ENCODE measurements at regions not wholly inside any gene's neighbourhood (a gene's known extent, or its start where the extent isn't known, plus 50 kb on each side); places are given as distances from the start of the nearest gene placed in this dataset.

DNA sequence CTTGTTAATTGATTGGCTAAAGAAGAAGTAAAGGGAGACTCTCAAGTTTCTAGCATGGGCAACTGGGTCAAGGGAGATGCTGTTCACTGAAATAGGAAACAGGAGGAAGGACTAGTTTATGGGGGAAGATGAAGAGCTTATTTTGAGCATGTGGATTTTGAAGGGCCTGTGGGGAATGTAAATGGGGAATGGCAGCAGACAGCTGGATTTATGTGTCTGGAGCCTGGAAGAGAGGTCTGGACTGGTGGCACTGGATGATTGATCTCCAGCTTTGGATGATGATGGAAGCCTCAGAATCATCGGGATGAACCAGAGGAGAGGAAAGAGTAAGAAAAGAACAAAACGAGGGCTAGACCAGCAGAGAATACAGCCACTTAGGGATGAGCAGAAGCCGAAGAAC, 54.9 kb upstream of the ENAH start:
- Mint-ChIP-seq H3K27me3 (peaks cover 0 to 3% of the 10 kb centered on the region in 2 donors), H3K4me1 (no peaks in the 10 kb centered on the region), H3K36me3 (peaks cover 2% of the 10 kb centered on the region), H3K27ac (no peak overlapping the region), H3K9me3 (no peaks in the 10 kb centered on the region), H3K4me3 (no peak overlapping the region)
- WGBS (ENCODE audit: insufficient coverage), result 57% methylated on average over 3 of the region's 3 CpGs
- Histone ChIP-seq H3K4me1 (ENCODE audit: control insufficient read depth in 1 of 2, extremely low read depth in 1 of 2, insufficient read depth in 2 of 2, low read length in 2 of 2) (no peaks in the 10 kb centered on the region), H3K4me3 (ENCODE audit: control insufficient read depth in 1 of 2, extremely low read depth in 1 of 2, low read length in 1 of 2) (no peak overlapping the region), H3K9me3 (no peaks in the 10 kb centered on the region), H3K36me3 (ENCODE audit: control insufficient read depth in 2 of 2, extremely low read depth in 1 of 2, insufficient read depth in 1 of 2, low read length in 1 of 2) (no peaks in the 10 kb centered on the region), H3K27ac (ENCODE audit: low read length) (no peak overlapping the region), H3K27me3 (replicated peaks in 1 of 2; ENCODE audit: control insufficient read depth in 2 of 2, extremely low read depth in 1 of 2, insufficient read depth in 2 of 2, low read length in 1 of 2) (peaks cover 0 to 8% of the 10 kb centered on the region in 2 experiments)
- ChIA-PET POLR2A (no interaction called here), CTCF (no interaction called here)
- no peak for DNase-seq
- ATAC-seq (replicated peaks in 1 of 4), result no peak

DNA sequence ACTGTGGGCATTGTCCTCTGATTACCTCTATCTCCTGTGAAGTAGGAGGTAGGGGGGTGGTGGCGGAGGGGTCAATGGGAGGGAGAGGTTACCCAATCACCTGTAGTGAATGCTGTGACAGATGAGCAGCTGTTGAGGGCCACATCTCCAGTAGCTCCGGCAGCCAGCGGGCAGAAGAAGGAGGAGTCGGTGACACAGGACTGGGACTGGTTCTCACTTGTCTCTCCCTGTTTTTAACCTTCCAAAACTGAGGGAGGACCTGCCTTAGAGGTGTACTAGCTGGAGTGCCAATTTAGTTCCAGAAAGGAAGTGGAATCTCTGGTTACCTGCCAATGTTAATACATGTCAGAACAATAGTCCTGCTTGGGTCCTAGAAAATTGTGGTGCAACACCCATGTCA, 56.2 kb upstream of the ENAH start:
- H3K4me3 Mint-ChIP-seq, result no peak overlapping the region
- no peak for ATAC-seq (replicated peaks in 1 of 4)
- no peaks in the 10 kb centered on the region for H3K4me1 Mint-ChIP-seq
- Histone ChIP-seq H3K4me1 (ENCODE audit: control insufficient read depth in 1 of 2, extremely low read depth in 1 of 2, insufficient read depth in 2 of 2, low read length in 2 of 2) (no peaks in the 10 kb centered on the region), H3K36me3 (ENCODE audit: control insufficient read depth in 2 of 2, extremely low read depth in 1 of 2, insufficient read depth in 1 of 2, low read length in 1 of 2) (no peaks in the 10 kb centered on the region), H3K27ac (ENCODE audit: low read length) (no peak overlapping the region), H3K9me3 (no peaks in the 10 kb centered on the region), H3K4me3 (ENCODE audit: control insufficient read depth in 1 of 2, extremely low read depth in 1 of 2, low read length in 1 of 2) (no peak overlapping the region), H3K27me3 (replicated peaks in 1 of 2; ENCODE audit: control insufficient read depth in 2 of 2, extremely low read depth in 1 of 2, insufficient read depth in 2 of 2, low read length in 1 of 2) (peaks cover 0 to 11% of the 10 kb centered on the region in 2 experiments)
- DNase-seq, result no peak
- CTCF ChIA-PET, result no interaction called here
- H3K36me3 Mint-ChIP-seq, result peaks cover 2% of the 10 kb centered on the region
- H3K27ac Mint-ChIP-seq, result no peak overlapping the region
- POLR2A ChIA-PET, result no interaction called here
- no peaks in the 10 kb centered on the region for H3K9me3 Mint-ChIP-seq
- peaks cover 0 to 3% of the 10 kb centered on the region in 2 donors for H3K27me3 Mint-ChIP-seq
- no CpG with 5 or more reads among the region's 4 CpGs for WGBS (ENCODE audit: insufficient coverage)

DNA sequence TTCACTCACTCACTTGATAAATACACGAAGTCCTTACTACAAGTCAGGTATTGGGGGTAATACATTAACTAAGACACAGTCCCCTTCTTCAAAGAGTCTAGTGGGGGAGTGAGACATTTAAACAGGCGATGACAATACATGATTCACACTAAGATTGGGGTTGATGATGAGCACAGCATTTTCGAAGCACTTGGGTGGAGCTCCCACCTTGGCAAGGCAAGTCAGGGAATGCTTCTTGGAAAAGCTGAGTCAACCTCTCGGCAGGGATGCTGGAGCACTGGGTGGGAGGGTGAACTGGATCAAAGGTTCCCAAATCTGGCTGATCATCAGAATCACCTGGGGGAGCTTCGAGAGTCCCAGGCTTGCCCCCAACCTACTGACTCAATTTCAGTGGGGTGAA, 57.9 kb upstream of the ENAH start:
- ATAC-seq (replicated peaks in 1 of 4) (no peak), DNase-seq (no peak)
- Histone ChIP-seq H3K27me3 (replicated peaks in 1 of 2; ENCODE audit: control insufficient read depth in 2 of 2, extremely low read depth in 1 of 2, insufficient read depth in 2 of 2, low read length in 1 of 2) (peaks cover 0 to 8% of the 10 kb centered on the region in 2 experiments), H3K9me3 (no peaks in the 10 kb centered on the region), H3K4me3 (ENCODE audit: control insufficient read depth in 1 of 2, extremely low read depth in 1 of 2, low read length in 1 of 2) (no peak overlapping the region), H3K27ac (ENCODE audit: low read length) (no peak overlapping the region), H3K36me3 (ENCODE audit: control insufficient read depth in 2 of 2, extremely low read depth in 1 of 2, insufficient read depth in 1 of 2, low read length in 1 of 2) (no peaks in the 10 kb centered on the region), H3K4me1 (ENCODE audit: control insufficient read depth in 1 of 2, extremely low read depth in 1 of 2, insufficient read depth in 2 of 2, low read length in 2 of 2) (no peaks in the 10 kb centered on the region)
- ChIA-PET CTCF (no interaction called here), POLR2A (no interaction called here)
- no peak overlapping the region for H3K4me3 Mint-ChIP-seq
- no peaks in the 10 kb centered on the region for H3K27me3 Mint-ChIP-seq
- no peaks in the 10 kb centered on the region for H3K9me3 Mint-ChIP-seq
- 64% methylated on average over 2 of the region's 5 CpGs for WGBS (ENCODE audit: insufficient coverage)
- no peaks in the 10 kb centered on the region for H3K4me1 Mint-ChIP-seq
- no peaks in the 10 kb centered on the region for H3K36me3 Mint-ChIP-seq
- no peak overlapping the region for H3K27ac Mint-ChIP-seq

GRCh38 chr1:225711236-225711937, 58.5 kb upstream of the ENAH start:
- Histone ChIP-seq H3K9me3 (no peaks in the 10 kb centered on the region), H3K27ac (ENCODE audit: low read length) (no peak overlapping the region), H3K4me3 (ENCODE audit: control insufficient read depth in 1 of 2, extremely low read depth in 1 of 2, low read length in 1 of 2) (no peak overlapping the region), H3K27me3 (replicated peaks in 1 of 2; ENCODE audit: control insufficient read depth in 2 of 2, extremely low read depth in 1 of 2, insufficient read depth in 2 of 2, low read length in 1 of 2) (peaks cover 0 to 8% of the 10 kb centered on the region in 2 experiments), H3K4me1 (ENCODE audit: control insufficient read depth in 1 of 2, extremely low read depth in 1 of 2, insufficient read depth in 2 of 2, low read length in 2 of 2) (no peaks in the 10 kb centered on the region), H3K36me3 (ENCODE audit: control insufficient read depth in 2 of 2, extremely low read depth in 1 of 2, insufficient read depth in 1 of 2, low read length in 1 of 2) (no peaks in the 10 kb centered on the region)
- Mint-ChIP-seq H3K27me3 (no peaks in the 10 kb centered on the region), H3K9me3 (no peaks in the 10 kb centered on the region), H3K4me3 (no peak overlapping the region), H3K36me3 (no peaks in the 10 kb centered on the region), H3K4me1 (no peaks in the 10 kb centered on the region), H3K27ac (no peak overlapping the region)
- WGBS (ENCODE audit: insufficient coverage), result 100% methylated on average over 1 of the region's 4 CpGs
- ChIA-PET CTCF (no interaction called here), POLR2A (no interaction called here)
- ATAC-seq (replicated peaks in 1 of 4) (no peak), DNase-seq (no peak)

GRCh38 chr1:225712391-225712790, 59.5 kb upstream of the ENAH start:
- Histone ChIP-seq H3K36me3 (ENCODE audit: control insufficient read depth in 2 of 2, extremely low read depth in 1 of 2, insufficient read depth in 1 of 2, low read length in 1 of 2) (no peaks in the 10 kb centered on the region), H3K9me3 (no peaks in the 10 kb centered on the region), H3K27ac (ENCODE audit: low read length) (no peak overlapping the region), H3K4me1 (ENCODE audit: control insufficient read depth in 1 of 2, extremely low read depth in 1 of 2, insufficient read depth in 2 of 2, low read length in 2 of 2) (no peaks in the 10 kb centered on the region), H3K4me3 (ENCODE audit: control insufficient read depth in 1 of 2, extremely low read depth in 1 of 2, low read length in 1 of 2) (no peak overlapping the region), H3K27me3 (replicated peaks in 1 of 2; ENCODE audit: control insufficient read depth in 2 of 2, extremely low read depth in 1 of 2, insufficient read depth in 2 of 2, low read length in 1 of 2) (peaks cover 0 to 8% of the 10 kb centered on the region in 2 experiments)
- WGBS (ENCODE audit: insufficient coverage), result no CpG with 5 or more reads among the region's 4 CpGs
- H3K4me1 Mint-ChIP-seq, result no peaks in the 10 kb centered on the region
- H3K36me3 Mint-ChIP-seq, result no peaks in the 10 kb centered on the region
- H3K4me3 Mint-ChIP-seq, result no peak overlapping the region
- no peaks in the 10 kb centered on the region for H3K27me3 Mint-ChIP-seq
- no peak for ATAC-seq (replicated peaks in 1 of 4)
- no peak overlapping the region for H3K27ac Mint-ChIP-seq
- H3K9me3 Mint-ChIP-seq, result no peaks in the 10 kb centered on the region
- CTCF ChIA-PET, result no interaction called here
- POLR2A ChIA-PET, result no interaction called here
- DNase-seq, result no peak

DNA sequence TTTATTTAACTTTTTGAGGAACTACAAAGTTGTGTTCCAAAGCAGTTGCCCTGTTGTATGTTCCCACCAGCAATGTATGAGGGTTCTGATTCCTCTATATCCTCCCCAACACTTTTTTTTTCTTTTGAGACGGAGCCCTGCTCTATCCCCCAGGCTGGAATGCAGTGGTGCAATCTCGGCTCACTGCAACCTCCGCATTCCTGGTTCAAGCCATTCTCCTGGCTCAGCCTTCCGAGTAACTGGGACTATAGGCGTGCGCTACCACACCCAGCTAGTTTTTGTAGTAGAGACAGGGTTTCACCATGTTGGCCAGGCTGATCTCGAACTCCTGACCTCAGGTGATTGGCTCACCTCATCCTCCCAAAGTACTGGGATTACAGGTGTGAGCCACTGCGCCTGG, 60.4 kb upstream of the ENAH start:
- Histone ChIP-seq H3K36me3 (ENCODE audit: control insufficient read depth in 2 of 2, extremely low read depth in 1 of 2, insufficient read depth in 1 of 2, low read length in 1 of 2) (no peaks in the 10 kb centered on the region), H3K27me3 (replicated peaks in 1 of 2; ENCODE audit: control insufficient read depth in 2 of 2, extremely low read depth in 1 of 2, insufficient read depth in 2 of 2, low read length in 1 of 2) (peaks cover 0 to 8% of the 10 kb centered on the region in 2 experiments), H3K27ac (ENCODE audit: low read length) (no peak overlapping the region), H3K4me3 (ENCODE audit: control insufficient read depth in 1 of 2, extremely low read depth in 1 of 2, low read length in 1 of 2) (no peak overlapping the region), H3K9me3 (no peaks in the 10 kb centered on the region), H3K4me1 (ENCODE audit: control insufficient read depth in 1 of 2, extremely low read depth in 1 of 2, insufficient read depth in 2 of 2, low read length in 2 of 2) (no peaks in the 10 kb centered on the region)
- no peak for DNase-seq
- H3K4me3 Mint-ChIP-seq, result no peak overlapping the region
- H3K36me3 Mint-ChIP-seq, result no peaks in the 10 kb centered on the region
- 76% methylated on average over 3 of the region's 8 CpGs for WGBS (ENCODE audit: insufficient coverage)
- ATAC-seq (replicated peaks in 1 of 4), result no peak
- no peaks in the 10 kb centered on the region for H3K27me3 Mint-ChIP-seq
- H3K9me3 Mint-ChIP-seq, result no peaks in the 10 kb centered on the region
- no peak overlapping the region for H3K27ac Mint-ChIP-seq
- POLR2A ChIA-PET, result no interaction called here
- CTCF ChIA-PET, result no interaction called here
- no peaks in the 10 kb centered on the region for H3K4me1 Mint-ChIP-seq

DNA sequence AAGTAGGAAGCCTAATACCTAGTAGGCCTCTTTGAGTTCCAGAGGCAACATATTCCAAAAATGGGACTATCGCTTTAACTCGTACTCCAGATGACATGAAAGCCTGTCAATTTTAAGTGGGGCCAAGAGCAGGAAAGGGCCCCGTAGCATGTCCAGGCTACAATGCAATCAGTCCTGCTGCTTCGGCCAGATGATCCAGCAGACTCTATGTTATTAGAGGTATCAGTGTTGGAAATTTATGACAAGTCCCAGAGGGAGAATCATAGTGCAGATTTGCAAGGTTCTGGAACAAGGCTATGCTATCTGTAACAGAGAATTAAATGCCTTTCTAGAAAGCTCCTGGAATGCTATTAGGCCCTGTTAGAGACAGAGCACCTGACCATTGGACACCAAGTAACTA, 56.7 kb upstream of the SRP9 start:
- Histone ChIP-seq H3K9me3 (no peaks in the 10 kb centered on the region), H3K36me3 (ENCODE audit: control insufficient read depth in 2 of 2, extremely low read depth in 1 of 2, insufficient read depth in 1 of 2, low read length in 1 of 2) (no peaks in the 10 kb centered on the region), H3K27me3 (replicated peaks in 1 of 2; ENCODE audit: control insufficient read depth in 2 of 2, extremely low read depth in 1 of 2, insufficient read depth in 2 of 2, low read length in 1 of 2) (no peaks in the 10 kb centered on the region), H3K27ac (ENCODE audit: low read length) (no peak overlapping the region), H3K4me1 (ENCODE audit: control insufficient read depth in 1 of 2, extremely low read depth in 1 of 2, insufficient read depth in 2 of 2, low read length in 2 of 2) (no peaks in the 10 kb centered on the region), H3K4me3 (ENCODE audit: control insufficient read depth in 1 of 2, extremely low read depth in 1 of 2, low read length in 1 of 2) (no peak overlapping the region)
- no peak for DNase-seq
- ChIA-PET CTCF (no interaction called here), POLR2A (interaction anchor here in 1 of 2 donors (0.5 kb wide), 1 partner anchor 368 kb away, joined by 3 read pairs; no protein-coding TSS in a partner anchor)
- no peak overlapping the region for H3K27ac Mint-ChIP-seq
- peaks cover 0 to 3% of the 10 kb centered on the region in 2 donors for H3K27me3 Mint-ChIP-seq
- no peak overlapping the region for H3K4me3 Mint-ChIP-seq
- no peaks in the 10 kb centered on the region for H3K4me1 Mint-ChIP-seq
- WGBS (ENCODE audit: insufficient coverage), result 77% methylated on average over 2 of the region's 4 CpGs
- no peaks in the 10 kb centered on the region for H3K36me3 Mint-ChIP-seq
- no peak for ATAC-seq (replicated peaks in 1 of 4)
- H3K9me3 Mint-ChIP-seq, result no peaks in the 10 kb centered on the region
